Left kidney (tissue), 1 donor: ENCODE measurements at regions not wholly inside any gene's neighbourhood (a gene's known extent, or its start where the extent isn't known, plus 50 kb on each side); places are given as distances from the start of the nearest gene placed in this dataset.

Experiments
- DNase-seq: peaks from one replicate; pipeline ENCODE4 v3.0.0-alpha.2; 2013

- DNase-seq = no peak
Observed at GRCh38 chr2:230642966-230643365, 69.7 kb upstream of the CAB39 start.

GRCh38 chr2:230643576-230644291, 68.9 kb upstream of the CAB39 start:
- DNase-seq = no peak

- DNase-seq = no peak
Observed at GRCh38 chr2:230644356-230644935, 68.2 kb upstream of the CAB39 start.

GRCh38 chr2:230648356-230648755, 64.3 kb upstream of the CAB39 start:
- no peak for DNase-seq

GRCh38 chr2:230650585-230651137, 62.0 kb upstream of the CAB39 start:
- DNase-seq = peak; percentile 37

GRCh38 chr2:230654057-230654456, 58.6 kb upstream of the CAB39 start:
- no peak for DNase-seq

- DNase-seq = no peak
Observed at GRCh38 chr2:230657462-230657861, 55.2 kb upstream of the CAB39 start.

GRCh38 chr2:230657906-230658305, 54.7 kb upstream of the CAB39 start:
- no peak for DNase-seq

GRCh38 chr2:230658577-230658876, 54.1 kb upstream of the CAB39 start:
- no peak for DNase-seq

GRCh38 chr2:230658877-230659652, 53.6 kb upstream of the CAB39 start:
- no peak for DNase-seq

GRCh38 chr2:230660294-230661060, 52.2 kb upstream of the CAB39 start:
- DNase-seq = no peak

GRCh38 chr2:230661072-230661957, 51.3 kb upstream of the CAB39 start:
- DNase-seq = no peak
